Neural crest cell (in vitro differentiated cells): ENCODE measurements at regions not wholly inside any gene's neighbourhood (a gene's known extent, or its start where the extent isn't known, plus 50 kb on each side); places are given as distances from the start of the nearest gene placed in this dataset.
A peak's percentile ranks its signal among the peaks of the same experiment; 100 is the strongest.
"Not testable (repeated sequence)": the region's sequence is repeated elsewhere in the genome, so short reads cannot be mapped to it uniquely, and the experiment has no call there.

Source experiments
- DNase-seq: peaks from one replicate; pipeline ENCODE4 v3.0.0; 2021; ENCODE audit warnings: low read depth, mixed read lengths, low spot score
- H3K27ac Mint-ChIP-seq: one replicate; pipeline ENCODE4 v1.8.0; 2021; ENCODE audit warnings: mild to moderate bottlenecking, mixed read lengths; ENCODE audit not compliant: unreplicated experiment
- H3K27me3 Mint-ChIP-seq: 2 replicates; pipeline ENCODE4 v1.8.0; 2021; ENCODE audit warnings: low read depth, mild to moderate bottlenecking, mixed read lengths
- H3K36me3 Mint-ChIP-seq: 2 replicates; pipeline ENCODE4 v1.8.0; 2021; ENCODE audit warnings: low read depth, mild to moderate bottlenecking, mixed read lengths
- H3K4me1 Mint-ChIP-seq: 2 replicates; pipeline ENCODE4 v1.8.0; 2021; ENCODE audit warnings: mixed read lengths
- H3K4me3 Mint-ChIP-seq: one replicate; pipeline ENCODE4 v1.8.0; 2021; ENCODE audit warnings: mild to moderate bottlenecking, mixed read lengths
- H3K9me3 Mint-ChIP-seq: 2 replicates; pipeline ENCODE4 v1.8.0; 2021; ENCODE audit warnings: mixed read lengths
- CTCF ChIP-seq: fragments of 200-600 bp; sonication (generic); conservative IDR thresholded peaks from 2 replicates; pipeline ENCODE4 v1.5.0; 2021; ENCODE audit warnings: antibody characterized with exemption, mild to moderate bottlenecking

- TF ChIP-seq CTCF = no peak
- Mint-ChIP-seq H3K27me3 (no peaks in the 10 kb centered on the region), H3K4me3 (no peak overlapping the region), H3K36me3 (no peaks in the 10 kb centered on the region), H3K4me1 (no peaks in the 10 kb centered on the region), H3K9me3 (no peaks in the 10 kb centered on the region), H3K27ac (no peak overlapping the region)
- no peak for DNase-seq
These were observed 773.9 kb upstream of the LRATD1 start for GRCh38 chr2:13858626-13859025.

- DNase-seq, H3K9me3 Mint-ChIP-seq, H3K27me3 Mint-ChIP-seq, H3K4me3 Mint-ChIP-seq, H3K36me3 Mint-ChIP-seq, H3K27ac Mint-ChIP-seq, H3K4me1 Mint-ChIP-seq: not testable (repeated sequence)
These were observed 764.2 kb upstream of the LRATD1 start for GRCh38 chr2:13868275-13868674.

- H3K4me1 Mint-ChIP-seq = no peaks in the 10 kb centered on the region
- no peak for TF ChIP-seq CTCF
- H3K36me3 Mint-ChIP-seq = no peaks in the 10 kb centered on the region
- H3K27ac Mint-ChIP-seq = no peak overlapping the region
- no peak for DNase-seq
- H3K4me3 Mint-ChIP-seq = no peak overlapping the region
- H3K27me3 Mint-ChIP-seq = peaks cover 3% of the 10 kb centered on the region
- H3K9me3 Mint-ChIP-seq = no peaks in the 10 kb centered on the region
These were observed 756.0 kb upstream of the LRATD1 start for GRCh38 chr2:13876491-13877037.

DNA sequence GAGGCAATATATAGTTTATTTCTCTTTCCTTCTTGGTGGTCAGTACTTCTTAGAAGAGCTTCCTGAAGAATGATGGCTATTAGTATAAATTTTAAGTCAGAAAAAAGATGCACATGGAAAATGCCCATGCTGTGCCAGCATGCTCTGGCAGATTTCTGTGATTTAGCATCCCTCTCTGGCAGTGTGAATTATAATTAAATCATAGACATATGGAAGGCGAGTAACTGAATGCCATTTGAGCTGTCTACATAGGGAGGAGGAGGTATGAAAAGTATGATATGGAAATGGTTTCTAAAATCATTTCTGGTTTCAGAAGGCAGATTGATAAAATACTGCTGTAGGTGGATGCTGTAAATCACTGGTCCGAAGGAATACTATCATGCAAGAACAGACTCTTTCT lies 754.9 kb upstream of the LRATD1 start:
- H3K4me3 Mint-ChIP-seq = no peak overlapping the region
- no peak for TF ChIP-seq CTCF

GRCh38 chr2:13884291-13884976 lies 748.1 kb upstream of the LRATD1 start:
- no peaks in the 10 kb centered on the region for H3K4me1 Mint-ChIP-seq
- peaks cover 3% of the 10 kb centered on the region for H3K9me3 Mint-ChIP-seq
- H3K27ac Mint-ChIP-seq = peak overlapping the region; percentile 27
- no peak overlapping the region for H3K4me3 Mint-ChIP-seq
- no peak for DNase-seq
- peaks cover 13% of the 10 kb centered on the region for H3K27me3 Mint-ChIP-seq
- no peaks in the 10 kb centered on the region for H3K36me3 Mint-ChIP-seq
- no peak for TF ChIP-seq CTCF

More for the DNA sequence above, 754.9 kb upstream of the LRATD1 start:
- Mint-ChIP-seq H3K27me3 (peaks cover 3% of the 10 kb centered on the region), H3K27ac (no peak overlapping the region), H3K9me3 (peaks cover 3% of the 10 kb centered on the region), H3K36me3 (no peaks in the 10 kb centered on the region), H3K4me1 (no peaks in the 10 kb centered on the region)
- no peak for DNase-seq

DNA sequence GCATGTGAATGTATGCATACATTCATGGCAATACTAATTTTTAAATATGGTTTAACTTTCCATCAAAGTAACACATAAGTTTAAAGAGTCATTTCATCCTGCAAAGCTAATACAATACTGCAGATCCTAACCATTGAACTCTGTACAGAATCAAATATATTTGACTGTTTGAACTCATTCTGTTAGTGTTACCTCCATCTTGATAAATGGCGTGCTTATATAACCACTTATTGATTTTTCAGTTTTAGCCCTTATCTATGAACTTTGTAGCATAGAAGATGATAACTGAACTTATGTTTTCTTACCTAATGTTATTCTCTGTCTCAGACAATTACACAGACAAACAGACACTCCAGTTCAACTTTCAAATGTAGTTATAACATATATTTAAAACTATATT lies 731.0 kb upstream of the LRATD1 start:
- Mint-ChIP-seq H3K27ac (no peak overlapping the region), H3K27me3 (no peaks in the 10 kb centered on the region), H3K4me3 (no peak overlapping the region), H3K9me3 (no peaks in the 10 kb centered on the region), H3K4me1 (no peaks in the 10 kb centered on the region), H3K36me3 (no peaks in the 10 kb centered on the region)
- no peak for TF ChIP-seq CTCF
- DNase-seq = no peak
